HG02943 (cell line): ENCODE measurements at regions not wholly inside any gene's neighbourhood (a gene's known extent, or its start where the extent isn't known, plus 50 kb on each side); places are given as distances from the start of the nearest gene placed in this dataset.
"Not testable (repeated sequence)": the region's sequence is repeated elsewhere in the genome, so short reads cannot be mapped to it uniquely, and the experiment has no call there.

ENCODE experiments used
- ATAC-seq: cut with Tn5 transposase; IDR thresholded peaks from one replicate; pipeline ENCODE4 v1.9.1; 2021; ENCODE audit warnings: mild to moderate bottlenecking, low read depth, moderate library complexity; ENCODE audit not compliant: unreplicated experiment

DNA sequence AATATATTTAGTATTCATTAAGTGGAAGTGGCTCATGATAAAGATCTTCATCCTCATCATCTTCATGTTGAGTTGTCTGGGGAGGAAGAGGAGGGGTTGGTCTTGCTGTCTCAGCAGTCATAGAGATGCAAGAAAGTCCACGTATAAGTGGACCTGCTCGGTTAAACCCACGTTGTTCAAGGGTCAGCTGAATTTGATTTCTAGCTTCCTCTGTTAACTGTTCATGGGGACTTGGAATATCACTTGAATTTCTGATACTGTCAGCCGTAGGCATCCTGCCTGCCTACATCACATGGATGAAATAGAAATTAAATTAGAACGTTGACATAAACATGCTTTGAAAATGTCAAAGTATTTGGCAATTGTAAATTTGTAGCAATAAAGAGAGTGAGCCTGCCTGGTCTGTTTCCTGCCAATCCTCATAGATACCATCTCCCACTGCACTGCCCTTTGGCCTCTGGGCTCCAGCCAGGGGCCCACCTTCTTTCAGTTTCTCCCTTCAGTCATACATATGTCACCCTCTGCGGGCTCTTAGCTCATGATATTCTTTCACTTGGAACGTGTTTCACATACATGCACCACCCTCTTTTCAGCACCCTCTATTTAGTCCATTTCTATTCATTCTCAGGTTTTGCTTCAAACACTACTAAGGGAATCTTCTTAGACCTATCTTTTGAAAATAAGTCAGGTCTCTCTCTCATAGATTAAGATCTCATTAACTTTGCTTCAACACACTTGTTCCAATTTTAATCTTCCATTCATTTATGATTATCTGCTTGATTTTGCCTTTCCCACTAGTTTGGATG is 376.3 kb downstream of the IPMK start:
- no peak for ATAC-seq

DNA sequence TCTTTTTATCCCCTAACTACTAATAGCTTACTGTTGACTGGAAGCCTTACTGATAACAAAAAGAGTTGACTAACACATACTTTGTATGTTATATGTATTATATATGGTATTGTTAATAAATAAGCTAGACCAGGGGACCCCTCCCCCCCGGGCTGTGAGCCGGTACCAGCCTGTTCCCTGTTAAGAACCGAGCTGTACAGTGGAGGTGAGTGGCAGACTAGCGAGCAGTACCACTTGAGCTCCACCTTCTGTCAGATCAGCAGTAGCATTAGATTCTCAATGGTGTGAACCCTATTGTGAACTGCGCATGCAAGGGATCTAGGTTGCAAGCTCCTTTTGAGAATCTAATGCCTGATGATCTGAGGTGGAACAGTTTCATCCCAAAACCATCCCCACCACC is 377.0 kb downstream of the IPMK start:
- ATAC-seq: no peak

DNA sequence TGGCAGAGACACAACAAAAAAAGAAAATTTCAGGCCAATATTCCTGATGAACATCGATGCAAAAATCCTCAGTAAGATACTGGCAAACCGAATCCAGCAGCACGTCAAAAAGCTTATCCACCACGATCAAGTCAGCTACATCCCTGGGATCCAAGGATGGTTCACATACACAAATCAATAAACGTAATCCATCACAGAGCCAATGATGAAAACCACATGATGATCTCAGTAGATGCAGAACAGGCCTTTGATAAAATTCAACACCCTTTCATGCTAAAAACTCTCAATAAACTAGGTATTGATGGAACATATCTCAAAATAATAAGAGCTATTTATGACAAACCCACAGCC is 382.1 kb downstream of the IPMK start:
- not testable (repeated sequence) for ATAC-seq

DNA sequence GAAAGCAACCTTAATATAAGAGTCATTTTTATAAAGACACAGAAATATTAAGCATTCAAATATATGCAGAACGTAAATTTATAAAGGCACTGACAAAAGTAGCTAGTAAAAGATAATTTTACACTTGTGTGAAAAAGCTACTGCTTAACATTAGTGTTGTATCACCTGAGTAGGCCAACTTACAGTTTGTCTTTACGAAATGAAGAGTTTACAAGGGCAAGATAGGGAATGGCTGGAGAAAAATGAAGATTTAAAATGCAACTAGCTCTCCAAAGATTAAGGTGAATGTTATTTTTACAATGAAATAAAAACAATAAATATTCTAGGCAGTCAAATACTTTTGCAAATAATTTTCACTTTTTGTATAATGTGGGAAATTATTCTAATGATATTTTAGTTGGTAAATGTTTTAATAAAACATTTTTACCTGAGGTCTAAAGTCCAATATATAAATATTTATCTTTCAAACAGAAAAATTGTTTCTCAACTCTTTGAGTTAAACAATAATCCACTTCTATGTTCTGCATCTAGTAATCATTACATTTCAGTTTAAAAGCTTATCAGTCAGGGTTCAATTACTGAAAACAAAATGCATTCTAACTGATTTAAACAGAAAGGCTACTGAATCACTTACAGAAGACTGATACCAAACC is 382.6 kb downstream of the IPMK start:
- no peak for ATAC-seq

DNA sequence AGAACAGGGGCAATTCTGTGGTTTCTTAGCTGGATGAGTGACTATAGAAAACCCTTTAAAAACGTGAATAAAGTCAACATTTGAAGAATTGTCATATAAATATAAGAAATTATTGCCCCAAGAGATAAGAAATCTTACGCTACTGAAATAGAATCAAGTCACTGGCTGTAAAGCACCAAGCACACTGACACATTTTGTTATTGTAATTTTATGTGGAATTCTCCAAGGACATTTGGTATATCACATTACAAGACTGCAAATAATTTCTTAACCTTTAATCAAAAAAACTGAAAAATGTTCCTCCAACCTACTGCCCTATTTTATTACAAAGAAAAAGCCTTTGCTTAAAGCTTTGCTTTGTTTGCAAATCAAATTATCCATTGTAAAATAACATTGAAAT is 383.3 kb downstream of the IPMK start:
- no peak for ATAC-seq

DNA sequence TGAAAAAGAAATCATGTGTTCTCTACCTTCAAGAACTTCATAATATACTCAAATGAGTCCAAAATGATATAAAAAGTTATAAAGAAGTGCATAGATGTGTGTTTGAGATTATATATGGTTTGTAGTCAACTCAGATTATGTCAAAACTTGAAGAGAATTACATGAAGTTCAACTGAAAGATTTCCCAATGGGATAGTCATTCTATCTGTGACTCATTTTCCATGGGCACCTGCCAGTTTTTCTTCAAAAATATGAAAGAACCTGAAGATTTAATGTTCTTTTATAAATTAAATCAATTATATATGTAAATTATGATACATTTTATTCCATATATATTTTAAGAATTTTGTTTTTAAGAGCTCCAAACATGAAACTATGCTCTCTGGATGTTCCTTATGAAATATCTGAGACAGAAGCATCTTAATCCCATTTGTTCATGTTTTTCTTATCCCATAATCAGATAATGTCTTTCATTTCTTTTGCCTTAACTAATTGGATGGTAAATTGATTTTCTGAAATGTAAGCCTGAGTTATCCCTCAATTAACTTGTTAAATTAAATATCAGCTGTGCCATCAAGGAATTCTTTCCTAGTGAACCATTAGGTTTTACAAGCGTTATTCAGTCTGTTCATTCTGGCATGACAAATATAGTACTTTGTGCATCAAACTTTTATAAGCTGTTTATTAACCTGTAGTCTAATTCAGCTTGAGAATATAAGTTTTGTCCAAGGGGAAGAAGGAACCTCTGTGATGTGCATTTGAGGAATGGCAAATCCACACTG is 387.1 kb downstream of the IPMK start:
- ATAC-seq: no peak

DNA sequence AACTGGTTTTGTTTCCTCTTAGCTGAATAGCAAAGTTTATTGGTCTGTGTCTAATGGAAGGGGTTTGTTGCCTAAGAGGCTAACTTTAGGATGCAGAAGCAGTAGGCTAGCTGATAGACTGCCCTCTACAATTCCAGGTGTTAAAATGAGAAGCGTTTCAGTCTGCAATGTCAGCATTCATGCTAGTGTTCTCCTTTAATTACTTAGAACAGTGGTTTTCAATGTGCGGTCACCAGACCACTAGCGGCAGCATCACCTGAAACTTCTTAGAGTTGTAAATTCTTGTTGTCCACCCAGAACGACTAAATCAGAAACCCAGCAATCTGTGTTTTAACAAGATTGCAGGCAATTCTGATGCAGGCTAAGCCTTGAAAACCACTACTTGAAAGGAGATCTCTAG is 392.9 kb downstream of the IPMK start:
- no peak for ATAC-seq

DNA sequence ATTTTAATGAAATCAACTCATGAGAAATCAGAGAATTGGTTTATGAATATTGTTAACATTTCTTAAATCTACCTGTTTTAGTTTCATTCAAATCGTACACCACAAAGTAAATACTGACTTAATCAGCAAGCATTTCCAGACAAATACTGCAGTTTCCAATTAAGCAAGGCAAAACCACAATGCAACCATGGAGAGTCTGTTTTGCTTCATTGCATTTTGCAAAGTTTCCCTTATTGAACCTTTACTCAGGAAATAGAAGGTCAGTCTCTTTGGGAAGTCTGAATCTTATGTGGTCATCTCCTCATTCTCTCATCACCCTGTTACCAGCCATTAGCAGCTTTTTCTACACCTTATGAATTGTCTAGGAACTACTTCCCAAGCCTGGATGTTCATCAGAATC is 400.5 kb downstream of the IPMK start:
- no peak for ATAC-seq

DNA sequence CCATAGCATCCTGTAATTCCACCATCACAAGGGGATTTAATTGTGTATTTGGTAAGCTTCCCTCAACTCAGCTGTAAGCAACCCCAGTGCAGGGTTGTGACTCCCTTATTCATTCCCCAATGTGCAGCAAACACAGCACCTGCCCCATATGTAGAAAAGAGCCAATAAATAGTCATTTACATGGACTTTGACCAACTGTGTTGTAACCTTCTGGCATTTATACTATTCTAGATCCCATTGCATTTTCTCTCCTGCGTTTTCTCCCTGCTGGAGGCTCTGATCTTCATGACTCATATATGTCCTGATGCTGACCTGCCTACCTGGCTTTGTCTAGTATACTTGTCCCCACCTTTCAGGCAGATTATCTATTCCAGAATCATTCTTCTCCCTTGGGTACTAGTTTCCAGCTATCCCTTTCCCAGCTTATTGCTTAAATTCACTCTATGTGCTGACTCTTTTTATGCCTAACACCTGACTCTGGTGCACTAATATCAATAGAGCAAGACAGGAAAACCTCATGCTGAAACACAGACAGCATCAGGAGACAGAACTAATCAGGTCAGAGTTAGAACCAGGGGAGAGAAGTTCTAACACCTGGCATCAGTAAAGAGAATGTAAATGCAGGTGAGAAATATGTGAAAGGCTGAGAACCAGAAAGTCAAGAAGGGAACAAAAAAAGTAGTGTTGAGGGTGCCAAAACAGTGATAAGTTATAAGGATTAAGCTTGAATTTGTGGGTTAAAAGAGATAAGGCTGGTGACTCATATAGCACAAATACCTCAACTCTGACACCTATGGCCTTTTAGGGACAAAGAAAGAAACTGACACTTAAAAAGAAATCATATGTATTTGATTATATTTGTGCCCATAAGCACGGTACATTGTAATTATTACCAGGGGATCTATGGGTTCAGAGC is 402.7 kb downstream of the IPMK start:
- ATAC-seq: no peak

DNA sequence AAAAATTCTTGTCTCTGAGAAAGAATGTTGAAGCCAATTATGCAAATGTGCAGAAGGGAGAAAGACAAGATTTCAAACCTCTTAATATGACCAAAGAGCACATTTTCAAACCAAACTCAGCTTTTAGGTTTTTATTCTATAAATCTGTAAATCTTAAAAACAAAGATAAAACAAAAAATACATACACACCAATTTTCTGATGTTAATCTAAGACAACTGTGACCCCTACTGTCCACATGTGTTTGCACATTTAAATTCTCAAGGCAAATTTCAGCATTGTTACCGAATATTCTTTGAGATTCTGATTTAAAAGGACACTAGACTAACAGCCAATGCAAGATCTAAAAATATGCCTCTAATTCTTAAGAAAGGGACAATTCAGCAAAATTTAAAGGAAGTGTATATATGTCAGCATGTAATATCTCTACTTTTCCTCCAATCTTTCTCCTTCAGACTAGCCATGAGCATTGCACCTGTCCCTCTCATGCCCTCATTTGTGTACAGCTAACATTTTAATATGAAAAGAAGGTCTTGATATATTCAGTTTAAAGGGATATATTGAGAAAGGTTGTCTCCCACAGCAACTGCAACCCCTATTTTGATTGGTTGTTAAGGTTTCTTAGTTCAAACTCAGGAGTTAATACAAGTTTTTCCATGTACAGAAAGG is 417.9 kb downstream of the IPMK start:
- ATAC-seq: no peak

DNA sequence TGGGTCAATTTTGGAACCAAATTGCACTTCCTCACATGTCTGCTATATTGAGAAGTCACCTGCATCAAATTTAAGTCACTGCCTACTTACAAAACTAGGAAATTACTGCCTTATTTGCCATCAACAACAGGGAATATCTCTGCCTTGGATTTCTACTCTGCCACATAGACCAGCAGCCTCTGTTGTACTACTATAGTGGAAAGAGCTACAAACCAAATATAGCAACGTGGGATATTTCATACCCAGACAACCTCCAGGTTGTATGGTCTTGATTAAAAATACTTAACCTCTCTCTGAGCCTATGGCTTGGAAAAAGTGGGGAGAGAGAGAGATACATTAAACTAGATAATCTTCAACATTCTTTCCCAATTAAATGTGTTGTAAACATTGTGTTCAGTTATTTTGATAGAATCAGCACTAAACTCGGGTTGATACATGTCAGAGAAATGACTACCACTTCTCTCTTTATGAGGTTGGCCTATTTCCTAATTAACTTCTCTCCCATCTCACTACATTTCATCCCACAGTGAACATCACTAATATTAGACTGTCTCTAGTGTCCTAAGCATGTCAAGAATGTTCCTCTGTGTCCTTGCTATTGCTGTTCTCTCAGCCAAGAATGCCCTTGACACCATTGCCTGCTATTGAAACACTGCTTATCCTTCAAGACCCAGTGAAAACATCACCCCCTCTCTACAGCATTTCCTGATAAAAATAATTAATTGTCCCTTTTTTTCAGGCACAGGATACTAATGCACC is 421.2 kb downstream of the IPMK start:
- no peak for ATAC-seq

DNA sequence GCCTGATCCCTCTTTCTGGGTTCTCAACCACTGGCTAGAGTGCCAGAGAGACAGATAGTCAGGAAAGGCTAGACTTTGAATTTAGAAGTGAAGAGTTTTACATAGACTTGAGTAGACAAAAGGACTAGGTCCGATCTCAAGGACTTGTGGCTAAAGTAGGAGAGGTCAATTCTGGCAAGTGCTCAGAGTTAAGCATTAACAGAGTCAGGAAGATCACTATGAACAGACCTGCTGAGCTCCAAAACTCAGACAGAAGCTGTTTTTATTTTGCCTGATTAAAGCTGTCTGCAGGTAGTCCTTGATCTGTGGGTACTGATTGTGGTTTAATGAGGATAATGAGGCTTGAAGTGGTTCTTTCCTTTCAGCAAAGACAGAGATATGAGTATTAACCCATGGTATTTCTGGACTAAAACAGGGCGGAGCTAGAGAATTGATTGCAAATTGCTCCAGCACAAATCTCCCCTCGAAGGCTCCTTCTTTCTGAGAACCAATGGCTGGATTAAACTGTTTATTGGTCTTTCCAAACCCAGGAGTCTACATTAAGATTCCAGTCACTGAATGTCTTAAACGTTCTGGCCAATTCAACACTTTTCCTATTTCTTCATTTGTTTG is 423.2 kb downstream of the IPMK start:
- ATAC-seq: no peak

DNA sequence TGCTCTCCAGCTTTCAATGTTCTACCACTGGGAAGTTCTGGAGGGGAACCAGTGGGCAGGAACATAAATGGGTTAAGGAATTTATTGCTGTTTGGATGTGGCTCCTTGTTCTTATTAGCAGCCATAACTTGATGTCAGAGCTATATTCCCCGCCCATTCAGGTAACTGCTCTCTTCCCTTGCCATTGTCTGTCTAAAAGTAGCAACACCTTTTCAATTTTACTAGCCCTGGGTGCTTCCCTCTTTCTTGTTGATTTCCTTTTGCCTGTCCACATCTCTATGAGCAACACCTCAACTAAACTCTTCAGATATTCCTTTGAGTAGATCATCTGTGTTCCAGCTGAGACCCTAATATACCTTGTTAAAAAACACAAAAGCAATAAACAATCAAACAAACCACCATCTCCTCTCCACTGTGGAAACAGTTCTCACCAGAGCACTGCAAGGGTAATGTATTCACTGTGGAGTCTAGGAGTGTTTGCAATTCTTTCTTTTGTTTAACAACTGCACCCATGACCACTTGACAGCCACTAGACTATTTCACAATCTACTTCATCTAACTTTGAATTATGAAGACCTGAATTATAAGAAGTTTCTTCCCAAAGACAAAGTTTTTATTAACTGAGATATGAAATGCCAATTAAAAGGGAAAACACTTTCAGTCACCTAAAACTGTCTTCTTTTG is 436.7 kb downstream of the IPMK start:
- ATAC-seq: no peak

DNA sequence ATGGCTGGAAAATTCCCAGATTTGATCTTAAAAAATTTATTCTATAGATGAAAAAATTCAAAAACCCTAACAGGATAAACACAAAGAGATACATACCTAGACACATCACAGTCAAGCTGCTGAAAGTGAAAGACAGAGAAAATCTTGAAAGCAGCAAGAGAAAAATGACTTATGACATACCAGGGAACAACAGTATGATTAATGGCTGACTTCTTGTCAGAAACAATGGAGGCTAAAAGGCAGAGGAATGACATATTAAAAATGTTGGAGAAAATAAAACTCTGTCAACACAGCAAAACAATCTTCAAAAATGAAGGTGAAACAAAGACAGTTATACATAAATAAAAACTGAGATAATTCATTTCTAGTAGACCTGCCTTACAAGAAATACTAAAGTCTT is 442.7 kb downstream of the IPMK start:
- ATAC-seq: no peak

DNA sequence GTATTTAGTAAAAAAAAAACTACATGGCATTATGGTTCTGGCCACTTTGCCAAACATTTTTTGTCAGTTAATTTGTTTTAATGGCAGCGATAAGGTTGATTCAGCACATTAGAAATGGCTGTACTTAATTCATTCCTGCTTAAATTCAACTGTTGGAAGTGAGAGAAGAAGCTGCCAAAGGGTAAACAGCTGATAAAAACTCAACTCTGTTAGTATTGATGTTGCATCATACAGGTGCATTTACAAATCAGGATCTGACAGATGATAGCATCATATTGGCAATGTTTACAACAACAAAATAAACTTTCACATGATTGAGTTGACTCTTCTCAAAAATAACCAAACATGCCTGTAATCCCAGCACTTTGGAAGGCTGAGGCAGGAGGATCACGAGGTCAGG is 444.3 kb downstream of the IPMK start:
- no peak for ATAC-seq

DNA sequence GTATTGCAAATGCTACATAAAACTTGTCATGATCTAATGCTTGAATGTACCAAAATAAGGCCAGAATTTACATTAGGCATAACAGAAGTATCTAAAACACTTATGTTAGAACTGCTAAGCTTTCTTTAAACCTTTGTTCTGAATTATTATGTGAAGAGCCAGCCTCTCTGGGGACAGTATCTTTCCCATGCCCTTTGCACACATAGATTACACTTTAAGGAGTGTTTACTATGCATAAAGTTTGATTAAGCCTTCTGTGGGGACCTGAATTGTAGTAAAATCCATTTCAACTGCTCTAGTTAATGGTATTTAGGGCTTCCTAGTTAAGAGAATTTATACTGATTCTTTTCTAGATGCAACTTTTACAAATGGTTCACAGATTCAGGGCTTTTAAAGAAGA is 444.7 kb downstream of the IPMK start:
- ATAC-seq: no peak

DNA sequence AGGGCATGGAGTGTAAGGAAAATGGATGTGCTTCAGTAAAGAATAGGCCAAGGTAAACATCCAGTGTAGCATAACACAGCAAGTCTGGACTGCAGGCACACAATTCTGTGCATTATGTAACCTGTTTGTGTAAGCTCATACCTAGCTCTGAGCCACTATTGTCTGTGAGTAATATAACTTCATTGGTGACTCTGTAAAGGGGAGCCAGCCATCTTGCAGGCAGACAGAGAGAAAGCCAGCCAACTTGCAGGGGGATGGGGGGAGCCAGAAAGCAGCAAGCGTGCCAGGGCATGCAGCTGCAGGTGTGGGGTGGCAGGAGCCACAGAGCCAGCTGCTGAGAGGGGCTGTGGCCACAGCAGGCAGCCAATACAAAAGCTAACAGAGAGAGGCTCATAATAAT is 449.2 kb downstream of the IPMK start:
- no peak for ATAC-seq

DNA sequence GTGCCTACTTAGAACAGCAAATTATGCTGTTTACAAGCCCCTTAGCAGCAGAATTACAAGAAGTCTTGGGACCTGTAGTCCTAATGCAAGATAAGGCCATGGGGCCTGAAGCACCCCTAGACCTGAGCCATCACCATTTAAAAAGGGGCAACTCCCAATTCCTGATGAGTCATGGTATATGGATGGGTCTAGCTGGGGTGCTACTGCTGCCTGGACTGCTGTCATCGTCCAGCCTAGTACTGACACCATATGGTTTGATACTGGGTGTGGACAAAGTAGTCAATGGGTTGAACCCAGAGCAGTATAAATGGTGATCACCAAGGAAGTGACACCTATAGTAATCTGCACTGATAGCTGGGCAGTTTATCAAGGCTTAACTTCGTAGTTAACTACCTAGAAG is 450.0 kb downstream of the IPMK start:
- ATAC-seq: no peak
